NCI-H524 treated with DMSO at 0.1 percent for 48 hours (cell line): ENCODE measurements at regions not wholly inside any gene's neighbourhood (a gene's known extent, or its start where the extent isn't known, plus 50 kb on each side); places are given as distances from the start of the nearest gene placed in this dataset.

Experiments used
- DNase-seq: peaks from one replicate; lab custom pipeline; 2025; lab: John Stamatoyannopoulos, UW

DNA sequence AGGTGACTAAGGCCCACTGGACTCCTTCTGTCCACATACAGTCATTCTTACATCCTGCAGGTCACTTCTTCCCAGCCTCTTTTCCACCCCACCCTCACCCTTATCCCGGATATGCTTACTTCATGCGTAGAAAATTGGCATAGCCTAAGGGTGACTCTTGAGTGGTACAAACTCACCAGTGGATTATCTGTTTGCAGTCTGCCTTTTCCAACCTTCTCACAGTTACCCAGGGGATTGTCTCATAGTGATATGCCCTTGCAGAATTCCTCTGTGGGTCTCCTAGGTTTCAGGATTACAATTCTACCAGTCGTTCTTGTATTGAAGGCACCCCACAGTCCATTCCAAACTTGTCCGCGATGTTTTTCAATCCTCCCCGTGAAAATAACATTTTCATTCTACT, 752.9 kb upstream of the HS6ST1 start:
- DNase-seq, result no peak

DNA sequence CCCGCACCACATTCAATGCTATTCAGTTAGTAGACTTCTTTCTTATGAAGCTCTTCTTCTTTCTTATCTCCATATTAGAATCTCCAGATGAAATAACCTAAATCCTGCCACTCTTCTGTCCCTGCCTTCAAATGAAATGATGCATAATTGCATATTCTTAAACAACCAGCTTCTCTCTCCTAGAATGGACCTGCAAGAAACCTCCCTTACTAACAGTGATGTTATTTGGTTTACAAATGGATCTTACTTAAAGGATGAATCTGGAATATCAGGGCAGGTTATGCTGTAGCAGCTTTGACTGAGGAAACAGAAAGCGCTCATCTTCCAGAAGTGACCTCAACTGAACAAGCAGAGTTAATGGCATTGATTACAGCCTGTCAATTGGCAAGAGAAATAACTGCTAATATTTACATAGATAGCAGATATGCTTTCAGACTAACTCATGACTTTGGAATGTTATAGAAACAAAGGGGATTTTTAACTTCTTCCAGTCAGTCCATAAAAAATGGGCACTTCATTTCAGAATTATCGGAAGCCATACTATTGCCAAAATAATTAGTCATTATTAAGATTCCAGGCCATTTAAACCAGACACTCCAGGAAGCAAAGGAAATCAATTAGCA, 755.7 kb upstream of the HS6ST1 start:
- no peak for DNase-seq

DNA sequence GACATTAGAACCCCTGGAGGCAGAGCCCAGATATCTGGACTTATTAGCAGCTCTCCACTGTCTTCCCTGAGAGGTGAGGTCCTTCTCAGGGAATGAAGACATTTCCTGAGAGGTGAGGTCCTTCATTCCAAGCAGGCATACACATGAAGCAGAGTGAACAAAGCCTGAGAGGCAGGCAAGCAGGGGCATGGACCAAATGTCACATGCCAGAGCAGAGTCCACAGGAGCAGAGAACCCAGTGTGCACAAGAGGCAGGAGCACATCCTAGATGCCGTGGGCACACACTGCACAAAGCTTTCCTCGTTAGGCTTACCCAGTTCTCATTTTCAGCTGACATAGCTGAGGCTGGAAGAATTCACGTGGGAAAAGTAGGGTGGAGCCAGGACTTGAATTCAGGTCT, 759.9 kb upstream of the HS6ST1 start:
- no peak for DNase-seq

DNA sequence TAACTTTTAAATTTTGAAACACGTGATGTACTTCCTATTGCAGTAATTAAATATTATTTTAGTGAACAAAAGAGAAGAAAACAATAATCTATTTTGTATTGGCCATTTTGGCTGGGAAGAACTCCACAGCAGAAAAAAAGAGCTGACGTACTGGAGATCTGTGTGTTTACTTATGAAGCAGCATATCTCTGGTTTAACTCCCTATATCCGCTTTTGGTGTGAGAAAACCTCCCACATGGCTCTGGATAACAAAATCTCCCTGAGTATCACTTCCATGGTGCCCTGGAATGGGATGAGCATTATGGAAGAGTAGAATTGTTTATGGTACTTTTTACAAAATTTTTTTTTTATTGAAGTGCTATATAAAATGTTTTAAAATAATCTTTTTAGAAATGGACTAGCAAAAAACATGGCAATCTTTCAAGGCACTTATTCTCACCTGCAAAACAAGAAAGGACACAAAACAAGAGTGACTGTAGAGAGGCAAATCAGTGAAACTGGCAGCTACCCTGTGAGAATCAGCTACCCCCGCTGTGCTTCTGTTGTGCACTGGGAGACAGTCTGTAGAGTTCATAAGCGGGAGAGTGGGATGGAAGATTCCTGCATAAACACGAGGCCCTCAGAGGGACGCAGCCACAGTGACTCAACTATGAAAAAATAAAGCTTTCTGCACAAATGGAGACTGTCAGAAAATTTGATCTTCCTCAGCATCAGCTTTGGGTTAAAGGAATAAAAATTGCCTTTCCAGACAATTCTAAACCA, 762.2 kb upstream of the HS6ST1 start:
- no peak for DNase-seq

DNA sequence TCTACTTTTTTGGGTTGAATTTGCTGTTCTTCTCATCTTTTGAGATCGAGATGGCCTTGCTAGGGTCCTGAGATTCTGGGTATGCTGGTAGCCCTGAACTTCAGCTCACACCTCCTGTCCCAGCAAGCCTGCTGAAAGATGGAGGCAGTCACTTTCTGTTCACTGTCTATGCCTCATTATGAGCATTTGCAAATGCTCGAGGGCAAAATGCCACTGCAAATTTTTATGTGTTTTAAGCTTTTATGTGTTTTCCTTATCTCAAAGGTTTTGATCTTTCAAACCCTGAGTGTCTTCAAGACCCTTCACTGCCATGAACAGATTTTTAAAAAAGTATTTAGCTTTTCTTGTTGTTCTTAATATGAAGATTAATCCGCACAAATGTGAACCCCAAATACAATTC, 766.7 kb upstream of the HS6ST1 start:
- no peak for DNase-seq

DNA sequence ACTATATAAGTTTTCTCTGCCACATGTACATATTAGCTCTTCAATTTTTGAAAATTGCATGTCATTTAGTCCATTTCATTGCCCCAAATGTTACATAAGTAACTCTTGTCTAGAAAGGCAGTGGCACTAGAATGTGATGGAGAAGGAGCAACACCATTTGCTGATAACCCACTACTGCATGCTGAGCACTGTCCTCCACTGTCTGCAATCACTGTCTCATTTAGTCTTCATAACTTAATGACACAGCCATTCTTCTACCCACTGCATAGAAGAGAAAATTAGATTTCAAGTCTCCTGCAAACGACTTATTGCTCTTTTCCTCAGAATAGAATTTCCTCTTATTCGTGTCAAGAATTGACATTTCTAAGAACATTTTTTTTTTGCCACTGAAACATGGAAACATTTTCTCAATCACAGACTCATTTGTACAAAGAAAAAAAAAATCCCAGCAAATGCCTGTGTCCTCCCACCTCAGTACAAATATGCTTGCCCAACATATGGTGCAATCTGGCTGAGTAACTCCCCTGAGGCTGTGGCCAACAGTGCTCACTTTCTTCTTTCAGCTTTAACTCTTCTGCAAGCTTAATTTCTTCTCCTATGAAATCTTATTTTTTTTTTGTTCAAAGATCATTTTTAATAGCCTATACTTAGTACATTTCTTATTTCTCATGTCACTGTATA, 768.6 kb upstream of the HS6ST1 start:
- DNase-seq, result no peak

DNA sequence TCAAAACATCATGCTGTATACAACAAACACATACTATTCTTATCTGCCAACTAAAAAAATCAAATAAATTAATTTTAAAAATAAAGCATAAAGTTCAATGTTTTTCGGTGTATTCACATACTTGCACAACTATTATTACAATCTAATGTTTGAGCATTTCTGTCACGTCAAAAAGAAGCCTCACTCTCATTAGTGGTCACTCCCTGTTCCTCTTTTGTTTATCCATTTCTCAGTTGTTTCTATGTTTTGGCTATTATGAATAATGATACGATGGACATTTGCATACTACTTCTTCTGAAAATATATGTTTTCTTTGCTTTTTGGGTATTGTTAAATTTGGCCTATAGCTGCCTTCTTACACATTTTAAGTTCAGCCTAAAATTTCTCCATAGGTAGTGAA, 773.0 kb upstream of the HS6ST1 start:
- DNase-seq, result no peak

DNA sequence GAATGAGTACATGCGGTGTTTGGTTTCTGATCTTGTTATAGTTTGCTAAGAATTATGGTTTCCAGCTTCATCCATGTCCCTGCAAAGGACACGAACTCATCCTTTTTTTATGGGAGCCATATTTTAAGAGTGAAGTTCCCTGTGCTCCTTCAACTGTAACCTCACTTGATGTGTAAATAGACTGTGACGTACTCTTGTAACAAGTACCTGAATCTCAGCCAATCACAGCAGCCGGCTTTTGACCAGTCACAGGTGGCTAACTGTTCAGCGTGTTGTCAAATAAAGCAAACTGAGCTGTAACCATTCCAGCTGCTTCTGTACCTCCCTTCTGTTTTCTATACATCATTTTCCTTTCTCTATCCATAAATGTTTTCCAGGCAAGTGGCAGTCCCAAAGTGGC, 774.3 kb upstream of the HS6ST1 start:
- DNase-seq, result peak; percentile 52

DNA sequence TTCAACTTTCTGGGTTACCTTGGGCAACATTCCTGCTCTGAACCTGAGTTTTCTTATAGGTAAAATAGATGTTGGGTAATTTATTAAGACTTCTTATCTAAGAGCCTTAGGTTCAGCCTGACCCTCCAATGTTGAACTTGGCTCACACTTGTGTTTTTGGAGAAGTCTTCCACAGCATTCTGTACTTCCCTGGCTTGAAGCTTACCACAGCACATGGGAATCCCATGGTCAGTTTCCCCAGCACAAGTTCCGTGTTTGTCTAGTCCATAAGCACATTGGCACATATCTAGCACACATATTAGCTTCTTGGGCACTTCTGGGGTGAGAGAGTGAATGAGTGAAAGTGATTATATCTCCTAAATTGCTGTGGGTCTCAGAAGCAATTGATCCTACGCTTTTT, 782.5 kb upstream of the HS6ST1 start:
- DNase-seq, result no peak

DNA sequence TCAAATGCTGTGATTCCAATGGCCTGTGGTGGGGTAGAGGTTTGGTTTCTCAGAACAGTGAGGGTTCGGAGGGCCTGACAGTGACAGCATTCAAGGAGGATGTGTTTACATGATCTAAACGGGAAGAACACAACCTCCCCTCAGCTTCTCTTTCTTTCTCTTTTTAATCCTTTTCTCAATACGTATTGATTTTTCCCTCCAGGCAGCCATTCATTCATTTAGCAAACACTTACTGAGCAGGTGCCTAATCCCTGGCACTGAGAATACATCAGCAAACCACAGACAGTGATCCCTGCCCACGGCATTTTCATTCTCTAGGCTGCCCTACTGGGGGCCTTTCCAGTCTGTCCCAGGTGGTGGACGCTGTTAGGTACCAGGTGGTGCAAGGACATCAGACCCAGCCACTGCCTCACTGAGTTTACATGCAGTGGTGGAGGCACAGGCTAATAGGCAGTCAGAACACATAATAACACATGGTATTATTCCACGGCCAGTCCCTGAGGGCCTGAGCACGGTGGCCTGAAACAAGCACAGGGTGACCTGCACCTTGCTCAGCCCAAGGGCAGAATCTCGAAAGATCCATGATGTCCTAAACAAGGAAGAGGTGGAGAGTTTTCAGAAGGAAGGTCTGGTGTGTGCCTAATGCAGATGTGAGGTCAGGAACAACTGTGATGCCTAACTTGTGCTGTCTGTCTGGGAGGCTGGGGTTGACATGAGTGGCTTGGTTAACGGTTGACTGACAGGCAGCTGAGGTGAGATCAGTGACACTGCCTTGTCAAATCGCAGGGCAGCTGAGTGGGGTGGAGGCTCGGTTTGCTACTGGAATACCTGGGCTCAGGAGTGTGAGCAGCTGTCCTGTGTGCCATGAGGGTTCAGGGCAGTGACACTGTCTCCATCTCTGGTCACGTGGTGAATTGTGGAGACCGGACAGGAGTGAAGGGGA, 785.5 kb upstream of the HS6ST1 start:
- DNase-seq, result no peak

DNA sequence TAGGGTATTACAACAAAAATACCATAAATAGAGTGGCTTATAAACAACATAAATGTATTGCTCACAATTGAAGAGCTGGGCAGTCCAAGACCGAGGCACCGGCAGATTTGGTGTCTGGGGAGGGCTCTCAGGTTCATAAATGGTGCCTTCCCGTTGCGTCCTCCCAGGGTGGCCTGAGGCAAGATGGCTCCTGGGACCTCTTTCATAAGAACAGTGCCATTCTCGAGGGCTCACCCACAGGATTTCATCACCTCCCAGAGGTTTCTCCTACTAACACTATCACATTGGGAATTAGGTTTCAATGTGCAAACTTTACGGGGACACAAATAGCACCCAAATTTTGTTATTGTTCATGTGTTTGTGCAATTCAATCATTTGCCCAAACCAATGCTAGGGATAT, 793.5 kb upstream of the HS6ST1 start:
- no peak for DNase-seq

DNA sequence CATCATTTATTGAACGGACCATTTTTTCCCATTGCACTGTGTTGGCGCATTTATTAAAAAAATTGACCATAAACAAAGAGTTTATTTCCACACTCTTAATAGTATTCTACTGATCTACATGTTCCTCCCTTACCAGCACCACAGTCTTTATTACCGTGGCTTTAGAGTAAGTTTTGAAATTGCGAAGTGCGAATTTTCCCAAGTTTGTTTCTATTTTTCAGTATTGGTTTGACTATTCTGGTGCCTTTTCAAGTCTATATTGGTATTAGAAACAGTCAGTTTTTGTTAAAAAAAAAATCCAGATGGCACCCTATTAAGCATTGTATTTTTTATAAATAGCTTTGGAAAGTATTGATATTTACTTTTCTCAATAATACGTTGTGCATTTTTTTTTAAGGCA, 795.1 kb upstream of the HS6ST1 start:
- DNase-seq, result no peak

DNA sequence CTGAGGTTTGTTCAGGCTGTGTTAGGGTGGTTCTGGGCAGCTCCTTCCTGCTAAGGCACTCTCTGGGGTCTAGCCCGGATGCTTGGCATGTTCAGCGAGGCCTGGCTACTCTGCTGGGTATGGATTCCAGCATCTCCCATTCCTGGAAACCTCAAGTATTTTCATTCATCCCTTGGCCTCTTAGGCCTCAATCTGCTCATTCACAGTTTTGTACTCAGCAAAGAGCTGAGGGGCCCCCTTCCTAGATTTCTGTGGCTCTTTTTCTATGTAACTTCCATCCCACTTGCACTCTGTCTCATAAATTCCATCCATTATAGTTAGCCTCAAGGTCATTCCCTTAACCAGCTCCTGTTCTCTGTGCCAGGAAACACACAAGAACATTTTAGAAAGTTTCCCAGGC, 798.8 kb upstream of the HS6ST1 start:
- no peak for DNase-seq

DNA sequence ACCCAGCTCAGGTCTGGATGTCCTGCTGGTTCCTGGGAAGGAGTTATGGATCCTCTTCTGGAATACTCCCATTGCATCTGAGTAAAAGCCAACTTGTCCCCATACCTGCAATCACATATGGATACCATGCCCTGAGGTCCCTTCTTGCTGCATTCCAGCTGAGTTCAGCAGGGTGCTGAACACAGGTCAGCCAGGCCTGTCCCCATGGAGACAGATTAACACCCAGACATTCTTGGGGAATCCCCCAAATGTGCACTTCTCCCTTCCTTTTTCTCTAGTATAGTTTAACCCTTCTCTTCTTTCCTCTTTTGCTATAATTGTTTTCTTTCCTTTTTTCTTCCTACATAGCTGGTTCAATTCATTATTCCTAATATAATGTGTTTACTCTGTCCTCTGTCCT, 799.6 kb upstream of the HS6ST1 start:
- DNase-seq, result no peak

DNA sequence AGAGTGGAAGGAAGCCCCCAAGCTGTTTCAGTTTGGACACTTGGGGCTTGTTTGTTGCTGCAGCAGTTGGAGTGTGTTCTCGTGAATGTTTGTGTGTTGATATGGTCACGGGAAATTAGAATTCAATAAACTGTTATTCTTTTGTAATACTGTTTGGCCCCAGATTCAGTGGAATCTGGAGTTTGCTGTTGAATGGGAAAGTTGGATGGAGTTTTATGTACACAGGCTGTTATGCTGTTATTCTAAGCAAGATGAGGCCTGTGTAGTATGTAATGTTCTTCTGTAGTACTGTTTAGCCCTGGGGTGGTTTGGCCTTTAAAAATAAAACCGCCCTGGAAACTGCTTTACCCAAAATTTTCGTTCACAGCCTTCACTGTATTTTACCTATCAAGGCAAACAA, 810.4 kb upstream of the HS6ST1 start:
- DNase-seq, result no peak

DNA sequence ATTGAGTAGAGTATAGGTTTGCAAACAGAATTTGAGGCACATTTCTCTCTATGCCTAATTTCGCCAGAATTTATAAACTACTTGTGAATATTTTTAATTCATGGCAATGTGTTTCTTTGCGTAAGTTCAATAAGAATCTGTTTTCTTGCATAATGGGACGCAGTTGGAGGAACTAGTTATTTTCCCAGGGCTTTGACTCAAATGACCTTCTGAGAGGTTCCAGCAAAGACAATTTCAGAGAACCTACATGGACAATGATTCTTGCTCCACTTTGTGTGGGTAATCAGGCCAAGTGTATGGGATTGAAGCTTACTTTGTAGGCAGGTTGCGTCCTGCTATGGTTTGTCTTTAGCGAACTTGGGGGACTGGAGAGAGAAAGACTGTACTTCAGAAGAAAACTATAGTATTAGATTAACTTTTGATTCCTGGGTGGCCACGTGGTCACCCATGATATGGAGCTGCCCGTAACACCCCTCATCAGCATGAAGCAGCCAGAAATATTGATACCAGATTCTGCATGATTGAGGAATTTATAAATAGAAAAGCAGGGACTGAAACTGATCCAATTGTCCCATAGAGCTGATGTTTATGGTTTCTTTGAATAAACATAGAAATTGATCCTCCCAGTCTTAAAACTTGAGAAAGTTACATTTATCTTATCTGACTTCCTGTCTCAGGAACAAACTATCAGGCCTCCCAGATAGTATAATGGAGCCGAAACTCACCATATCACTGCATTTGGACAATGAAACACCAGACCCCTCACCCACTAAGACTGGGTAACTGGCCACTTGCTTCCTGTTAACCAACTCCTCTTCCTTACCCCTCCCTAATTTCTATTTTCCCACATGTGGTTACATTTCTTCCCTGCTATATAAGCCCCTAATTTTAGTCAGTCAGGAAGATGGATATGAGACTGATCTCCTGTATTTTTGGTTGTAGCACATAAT, 815.3 kb upstream of the HS6ST1 start:
- DNase-seq, result no peak

DNA sequence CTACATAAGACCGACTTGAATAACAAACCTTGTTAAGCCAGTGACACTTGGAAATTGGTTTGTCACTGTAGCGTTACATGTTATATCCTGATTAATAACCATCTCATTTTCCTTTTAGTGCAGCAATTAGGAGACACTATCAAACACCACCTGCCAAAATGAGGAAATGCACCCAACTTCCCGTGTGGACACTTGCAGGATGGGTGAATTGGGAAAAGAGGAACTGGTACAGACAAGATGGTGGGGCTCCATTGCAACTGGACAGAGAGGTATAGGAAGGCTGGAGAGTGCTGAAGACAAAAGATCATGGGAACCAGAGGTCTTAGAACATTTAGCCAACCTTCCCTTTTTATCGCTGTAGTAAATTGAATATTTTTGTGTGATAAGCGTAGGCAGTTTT, 816.3 kb upstream of the HS6ST1 start:
- DNase-seq, result no peak

DNA sequence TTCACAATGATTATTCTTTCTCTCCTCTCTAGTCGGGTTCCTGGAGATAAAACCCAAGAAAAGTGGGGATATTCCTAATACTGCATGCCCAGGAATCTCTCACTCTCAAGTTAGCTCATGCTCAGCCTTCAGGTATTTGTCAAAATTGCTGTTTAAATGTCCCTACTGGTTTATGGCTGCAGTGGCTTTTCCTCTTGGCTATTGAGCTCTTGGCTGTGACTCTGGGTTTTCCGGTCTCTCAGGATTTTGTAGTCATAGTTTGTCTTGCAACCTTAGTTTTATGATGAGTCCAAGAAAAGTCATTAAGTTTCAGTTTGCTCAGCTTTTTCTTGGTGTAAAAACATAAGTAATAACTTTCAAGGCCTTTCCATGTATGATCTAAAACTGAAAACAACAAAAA, 820.7 kb upstream of the HS6ST1 start:
- no peak for DNase-seq

DNA sequence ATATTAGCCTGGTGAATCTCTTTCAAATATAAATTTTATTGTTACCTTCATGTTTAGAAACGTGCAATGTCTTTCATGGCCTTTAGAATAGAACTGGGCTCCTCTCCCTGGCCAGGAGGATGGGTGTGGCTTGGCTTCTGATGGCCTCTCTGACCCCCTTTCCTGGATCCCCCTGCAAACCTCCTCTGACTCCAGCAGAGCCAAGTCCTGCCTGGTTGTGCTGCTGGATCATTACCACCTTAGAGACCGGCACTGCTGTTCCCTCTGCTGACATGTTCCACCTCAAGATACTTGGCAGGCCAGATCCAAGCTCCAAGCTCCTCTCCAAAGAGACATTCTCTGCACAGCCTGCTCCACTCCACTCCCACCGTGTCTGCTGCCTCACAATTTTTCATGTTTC, 823.8 kb upstream of the HS6ST1 start:
- no peak for DNase-seq

DNA sequence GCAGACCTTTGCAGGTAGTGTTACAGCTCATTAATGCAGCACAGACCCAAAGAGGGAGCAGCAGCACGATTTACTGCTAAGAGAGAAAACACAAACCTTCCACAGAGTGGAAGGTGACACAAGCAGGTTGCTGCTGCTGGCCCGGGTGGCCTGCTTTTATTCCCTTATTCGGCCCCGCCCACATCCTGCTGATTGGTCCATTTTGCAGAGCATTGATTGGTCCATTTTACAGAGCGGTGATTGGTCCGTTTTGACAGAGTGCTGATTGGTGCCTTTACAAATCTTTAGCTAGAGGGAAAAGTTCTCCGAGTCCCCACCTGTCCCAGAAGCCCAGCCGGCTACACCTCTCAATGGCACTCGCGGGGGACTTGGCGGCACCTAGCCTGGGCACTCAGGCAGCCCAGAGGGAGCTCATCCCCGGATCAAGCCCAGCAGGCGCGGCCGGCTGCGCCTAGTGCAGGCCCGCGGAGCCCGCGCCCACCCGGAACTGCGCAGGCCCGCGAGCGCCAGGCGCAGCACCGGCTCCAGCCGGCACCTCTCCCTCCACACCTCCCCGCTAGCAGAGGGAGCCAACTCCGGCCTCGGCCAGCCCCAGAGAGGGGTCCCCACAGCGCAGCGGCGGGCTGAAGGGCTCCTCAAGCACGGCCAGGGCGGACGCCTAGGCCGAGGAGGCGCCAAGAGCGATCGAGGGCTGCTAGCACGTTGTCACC, 825.6 kb upstream of the HS6ST1 start:
- no peak for DNase-seq

DNA sequence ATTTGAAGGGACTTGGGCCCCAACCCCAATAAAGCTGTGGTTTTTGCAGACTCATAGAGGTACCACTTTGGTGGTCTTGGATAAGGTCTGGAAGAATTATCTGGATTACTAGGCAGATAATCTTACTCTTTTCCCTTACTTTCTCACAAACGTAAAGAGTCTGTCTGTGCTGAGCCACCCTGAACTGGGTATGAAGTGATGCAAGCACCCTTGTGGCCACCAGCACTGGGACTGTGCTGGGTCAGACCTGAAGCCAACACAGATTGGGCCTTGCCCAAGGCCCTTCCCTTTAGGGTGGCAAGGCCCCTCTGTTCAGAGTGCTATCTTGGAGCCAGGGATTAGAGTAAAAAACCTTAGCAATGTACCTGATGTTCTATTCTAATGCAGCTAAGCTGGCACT, 827.0 kb upstream of the RAB6C start:
- no peak for DNase-seq
